GM18517 (cell line): ENCODE measurements at regions not wholly inside any gene's neighbourhood (a gene's known extent, or its start where the extent isn't known, plus 50 kb on each side); places are given as distances from the start of the nearest gene placed in this dataset.

ENCODE experiments used
- ATAC-seq: cut with Tn5 transposase; IDR thresholded peaks from one replicate; pipeline ENCODE4 v1.9.1; 2021; ENCODE audit warnings: mild to moderate bottlenecking, moderate library complexity; ENCODE audit not compliant: unreplicated experiment

GRCh38 chr10:78357141-78358063 lies 323.7 kb downstream of the RPS24 start:
- no peak for ATAC-seq

GRCh38 chr10:78358351-78358750 lies 324.7 kb downstream of the RPS24 start:
- ATAC-seq, result no peak

- no peak for ATAC-seq
Measured at GRCh38 chr10:78358982-78359381, 325.3 kb downstream of the RPS24 start.

GRCh38 chr10:78359640-78360091 lies 326.0 kb downstream of the RPS24 start:
- ATAC-seq, result no peak

DNA sequence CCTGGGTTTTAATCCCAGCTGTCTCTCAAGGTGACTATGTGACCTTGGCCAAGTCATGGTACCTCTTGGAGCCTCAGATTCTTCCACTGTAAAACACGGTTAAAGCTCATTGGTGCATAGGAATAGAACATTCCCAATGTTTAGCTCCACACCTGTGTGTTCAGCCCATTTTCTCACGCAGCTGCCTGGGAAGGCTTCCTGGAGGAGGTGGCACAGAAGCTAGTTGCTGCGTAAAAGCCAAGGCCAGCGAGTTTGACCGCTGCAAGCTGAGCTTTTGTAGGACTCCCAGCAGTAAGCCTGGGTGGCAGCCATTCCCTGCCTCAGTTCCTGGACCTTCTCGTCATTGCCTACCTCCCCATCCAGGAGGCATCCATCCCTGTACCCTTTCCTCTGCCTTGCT lies 326.6 kb downstream of the RPS24 start:
- ATAC-seq, result no peak

DNA sequence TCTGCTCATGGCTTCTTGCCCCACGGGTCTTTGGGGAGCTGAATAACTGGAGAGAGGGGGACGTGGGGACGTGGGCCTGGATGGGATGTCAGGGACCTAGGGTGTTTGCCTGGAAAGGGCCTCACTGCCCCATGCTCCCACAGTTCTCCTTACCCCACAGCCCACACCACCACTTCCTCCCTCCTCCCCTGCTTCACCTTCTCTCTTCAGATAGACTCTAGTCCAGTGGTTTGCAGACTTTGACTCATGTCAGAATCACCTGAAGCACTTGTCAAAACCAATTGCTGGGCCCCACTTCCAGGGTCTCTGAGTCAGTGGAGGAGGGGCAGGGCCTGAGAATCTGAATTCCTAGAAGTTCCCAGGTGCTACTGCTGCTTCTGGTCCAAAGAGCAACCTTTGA lies 327.4 kb downstream of the RPS24 start:
- ATAC-seq, result no peak

DNA sequence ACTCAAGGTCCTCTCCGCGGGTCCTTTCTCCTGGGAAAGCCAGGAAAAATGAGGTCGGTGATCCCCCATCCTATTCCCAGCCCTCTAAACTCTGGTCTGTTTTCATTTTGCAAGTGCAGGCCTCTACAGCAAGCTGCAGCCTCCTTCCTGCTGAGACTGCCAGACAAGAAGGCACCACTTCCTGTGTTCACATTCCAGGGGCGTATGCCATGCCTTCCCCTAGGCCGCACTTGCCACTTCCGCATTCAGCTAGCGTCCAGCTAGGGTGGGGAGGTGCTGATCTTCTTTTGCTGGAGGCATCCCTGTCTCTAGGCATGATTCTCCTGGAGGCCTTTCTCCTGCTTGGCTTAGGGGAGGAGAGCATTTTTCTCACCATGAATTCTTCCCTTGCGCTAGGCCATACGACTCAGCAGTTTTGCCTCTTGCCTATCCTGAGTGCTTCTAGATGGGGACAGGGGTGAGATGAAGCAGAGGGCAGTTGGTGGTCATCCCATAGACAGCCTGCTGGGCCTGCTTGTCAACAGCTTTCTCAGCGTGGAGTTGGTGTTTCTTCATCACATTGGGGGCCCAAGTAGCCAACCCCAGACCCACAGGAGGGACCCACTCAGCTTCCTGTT lies 328.9 kb downstream of the RPS24 start:
- ATAC-seq, result no peak

- no peak for ATAC-seq
Measured at GRCh38 chr10:78363190-78363589, 329.5 kb downstream of the RPS24 start.

GRCh38 chr10:78365694-78366093 lies 332.0 kb downstream of the RPS24 start:
- ATAC-seq, result no peak

DNA sequence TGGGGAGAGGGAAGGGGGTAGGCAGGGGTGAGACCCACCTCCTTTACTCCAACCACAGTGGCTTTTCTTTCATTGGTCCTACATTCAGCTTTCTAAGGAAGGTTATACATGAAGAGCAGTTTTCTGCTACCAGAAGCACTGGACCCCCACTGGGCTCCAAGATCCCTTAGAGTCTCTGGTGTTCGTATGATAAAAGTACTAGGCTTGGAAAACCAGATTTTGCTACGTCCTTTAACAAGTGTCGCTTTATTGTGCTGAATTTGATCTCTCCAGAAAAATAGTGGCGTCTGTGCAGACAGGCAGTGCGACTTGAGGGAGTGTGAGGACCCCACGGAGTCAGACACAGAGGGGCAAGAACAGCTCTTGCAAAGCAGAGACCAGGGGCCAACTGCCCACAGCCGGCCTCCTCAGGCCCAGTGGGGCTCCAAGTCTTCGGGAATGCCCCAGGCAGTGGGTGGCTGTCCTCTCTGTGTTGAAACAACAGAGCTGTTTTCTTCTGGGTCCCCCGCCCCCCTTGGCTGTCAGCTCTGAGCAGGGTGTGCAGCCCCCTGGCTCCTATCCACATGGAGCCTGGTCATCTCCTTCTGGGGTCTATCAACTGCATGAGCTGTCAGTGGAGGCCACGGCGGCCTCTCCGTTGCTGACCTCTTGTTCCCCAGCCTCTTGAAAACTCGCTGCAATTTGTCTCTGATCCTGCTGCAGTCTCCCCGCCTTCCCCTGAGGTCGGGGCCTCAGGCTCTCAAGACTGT lies 333.2 kb downstream of the RPS24 start:
- no peak for ATAC-seq

DNA sequence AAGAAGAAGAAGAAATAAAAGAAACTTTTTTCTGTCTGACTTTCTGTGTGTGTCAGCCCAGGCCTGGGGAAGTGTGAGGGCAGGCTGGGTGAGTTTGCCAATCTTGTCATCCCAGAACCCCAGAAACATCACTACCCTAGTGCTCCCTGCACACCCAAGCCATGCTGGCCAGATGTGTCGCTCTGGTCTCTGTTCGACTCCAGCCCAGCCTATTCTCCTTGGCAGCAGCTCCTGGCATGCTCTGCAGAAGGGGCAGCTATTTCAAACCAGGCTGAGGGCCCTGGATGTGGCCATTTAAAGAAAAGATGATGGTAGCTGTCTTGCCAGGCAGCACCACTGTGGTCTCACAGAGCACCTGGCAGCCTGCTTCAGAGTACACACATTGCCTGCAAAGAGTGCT lies 334.1 kb downstream of the RPS24 start:
- ATAC-seq, result no peak

- ATAC-seq, result no peak
Measured at GRCh38 chr10:78371136-78371535, 337.5 kb downstream of the RPS24 start.

GRCh38 chr10:78372806-78373205 lies 339.1 kb downstream of the RPS24 start:
- no peak for ATAC-seq

- ATAC-seq, result no peak
Measured at GRCh38 chr10:78374331-78375028, 340.8 kb downstream of the RPS24 start.

DNA sequence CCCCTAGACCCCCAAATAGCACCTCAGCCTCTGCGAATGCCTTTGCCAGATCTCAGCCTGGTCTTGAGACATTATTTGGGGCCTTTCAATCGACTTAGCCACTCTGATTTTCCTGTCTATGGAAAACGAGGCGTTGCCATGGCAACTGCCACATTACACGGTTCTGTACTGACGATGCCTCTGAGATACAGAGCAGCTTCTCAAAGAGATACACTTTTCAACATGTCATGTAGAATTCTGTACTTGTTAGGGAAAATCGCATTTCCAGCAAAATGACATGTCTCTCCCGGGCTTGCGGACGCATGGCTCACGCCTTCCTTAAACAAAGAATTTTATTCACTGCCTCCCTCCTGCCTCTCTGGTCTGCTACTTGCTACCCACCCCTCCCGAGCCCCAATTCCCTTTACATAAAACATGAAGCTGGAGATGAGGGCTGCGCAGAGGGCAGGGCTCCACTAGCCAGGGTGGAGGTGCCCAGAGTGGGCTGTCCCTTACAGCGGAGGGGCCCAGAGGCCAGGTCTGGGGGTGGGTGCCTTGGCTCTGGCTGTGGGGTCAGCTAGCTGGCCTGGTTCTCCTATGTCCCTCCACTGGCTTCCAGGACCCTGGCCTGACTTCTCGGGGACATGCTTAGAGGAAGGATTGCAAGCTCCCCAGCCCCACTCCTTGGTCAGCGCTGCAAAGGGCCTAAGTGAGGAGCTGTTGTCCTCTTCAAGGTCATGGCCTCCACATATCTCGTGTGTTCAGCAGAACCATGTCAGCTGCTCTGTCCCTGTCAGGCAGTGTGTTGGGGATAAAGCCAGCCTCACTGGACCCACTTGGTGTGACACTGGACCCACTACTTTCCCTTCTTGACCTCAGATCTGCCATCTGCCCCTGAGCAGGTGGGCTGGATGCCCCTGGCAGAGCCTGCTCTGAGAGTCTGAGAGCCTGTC lies 342.5 kb downstream of the RPS24 start:
- ATAC-seq, result no peak

- no peak for ATAC-seq
Measured at GRCh38 chr10:78377356-78377755, 343.7 kb downstream of the RPS24 start.

DNA sequence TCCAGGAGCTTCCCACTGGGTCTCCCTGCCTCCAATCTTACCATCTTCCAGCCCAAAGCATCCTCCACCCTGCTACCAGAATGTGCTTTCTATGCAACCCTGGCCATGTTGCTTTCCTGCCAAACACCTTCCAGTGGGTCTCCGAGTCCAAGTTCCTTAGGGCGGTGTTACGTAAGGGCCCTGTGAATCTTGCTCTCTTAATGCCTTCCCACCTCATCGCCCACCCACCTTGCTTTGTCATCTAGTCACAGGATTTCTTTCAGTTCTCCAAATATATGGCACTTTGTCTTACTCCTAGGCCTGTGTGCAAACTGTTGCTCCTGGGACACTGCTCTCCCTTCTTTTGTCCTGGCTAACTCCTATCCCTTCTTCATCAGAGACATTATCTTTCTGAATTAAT lies 344.5 kb downstream of the RPS24 start:
- ATAC-seq, result no peak

DNA sequence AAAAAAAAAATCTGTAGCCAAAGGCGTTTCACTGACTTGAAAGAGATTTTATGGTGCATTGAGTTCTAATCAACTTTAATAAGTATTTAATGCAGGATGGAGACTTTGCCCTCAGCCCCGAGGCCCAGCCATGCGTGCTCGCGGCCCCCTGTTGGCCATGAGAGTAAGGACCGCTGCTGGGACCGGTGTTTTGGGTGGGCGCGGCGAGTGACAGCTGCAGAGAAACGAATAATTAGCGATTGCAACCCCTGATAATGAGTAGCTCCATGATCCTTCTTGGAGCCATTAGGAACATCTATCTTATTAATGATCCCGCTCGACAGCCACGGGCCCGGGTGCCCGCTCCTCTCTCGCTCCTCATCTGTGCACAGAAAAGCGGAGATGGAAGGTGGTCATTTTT lies 347.4 kb downstream of the RPS24 start:
- ATAC-seq, result no peak

- no peak for ATAC-seq
Measured at GRCh38 chr10:78382047-78382446, 348.4 kb downstream of the RPS24 start.

GRCh38 chr10:78382772-78383171 lies 349.1 kb downstream of the RPS24 start:
- ATAC-seq, result no peak
